Omental fat pad (tissue), 3 donors: ENCODE measurements at regions not wholly inside any gene's neighbourhood (a gene's known extent, or its start where the extent isn't known, plus 50 kb on each side); places are given as distances from the start of the nearest gene placed in this dataset.
"Not testable (repeated sequence)": the region's sequence is repeated elsewhere in the genome, so short reads cannot be mapped to it uniquely, and the experiment has no call there.

ENCODE experiments used
- ATAC-seq: fragments of 150-250 bp; one replicate; pipeline ENCODE4 v1.9.1; 2016; ENCODE audit warnings: mild to moderate bottlenecking, moderate library complexity; ENCODE audit not compliant: low FRiP score
- DNase-seq: peaks from one replicate; pipeline ENCODE4 v3.0.0-alpha.2; 2019; ENCODE audit warnings: low spot score
- CTCF ChIP-seq, 3 donors: fragments of 450-650 bp; IDR thresholded peaks; one replicate each; pipeline ENCODE4 v1.5.1; 2016 to 2017; ENCODE audit warnings: antibody characterized with exemption in 3 of 3, mild to moderate bottlenecking in 3 of 3, moderate library complexity in 2 of 3

- TF ChIP-seq CTCF (IDR thresholded peaks at IDR 0.05), result no peak
- ATAC-seq, result no peak
- no peak for DNase-seq
Measured at GRCh38 chr14:105907276-105907675, 380.9 kb downstream of the TMEM121 start.

DNA sequence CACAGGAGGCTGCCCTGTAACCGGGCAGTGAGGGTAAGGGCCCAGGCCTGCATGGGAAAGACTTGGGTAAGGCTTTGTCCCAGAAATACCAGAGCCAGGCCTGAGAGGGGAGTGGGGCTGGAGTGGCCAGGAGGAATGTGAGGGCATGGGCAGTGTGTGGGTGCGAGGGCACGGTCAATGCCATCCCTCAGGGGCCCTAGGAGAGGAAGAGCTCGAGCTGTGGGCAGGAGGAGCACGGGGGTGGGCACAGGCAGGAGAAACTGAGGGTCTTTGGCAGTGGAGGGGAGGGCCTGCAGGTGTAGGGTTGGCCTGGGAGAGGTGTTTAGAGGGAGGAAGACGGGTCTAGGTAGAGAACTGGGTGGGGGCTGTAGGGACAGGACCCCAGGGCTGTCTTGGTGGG, 381.6 kb downstream of the TMEM121 start:
- ATAC-seq, result no peak
- DNase-seq, result no peak
- no peak for TF ChIP-seq CTCF (IDR thresholded peaks at IDR 0.05)

GRCh38 chr14:105908481-105908911, 382.1 kb downstream of the TMEM121 start:
- ATAC-seq, result no peak
- TF ChIP-seq CTCF (IDR thresholded peaks at IDR 0.05), result no peak
- no peak for DNase-seq

GRCh38 chr14:105909046-105909827, 382.9 kb downstream of the TMEM121 start:
- DNase-seq (no peak), ATAC-seq (no peak)
- TF ChIP-seq CTCF (IDR thresholded peaks at IDR 0.05), result no peak

- ATAC-seq, DNase-seq: not testable (repeated sequence)
Measured at GRCh38 chr14:105909828-105910120, 383.4 kb downstream of the TMEM121 start.

GRCh38 chr14:105910426-105910825, 384.0 kb downstream of the TMEM121 start:
- no peak for ATAC-seq
- no peak for DNase-seq
- TF ChIP-seq CTCF (IDR thresholded peaks at IDR 0.05), result no peak

GRCh38 chr14:105911006-105911847, 384.8 kb downstream of the TMEM121 start:
- ATAC-seq (no peak), DNase-seq (no peak)
- no peak for TF ChIP-seq CTCF (IDR thresholded peaks at IDR 0.05)

GRCh38 chr14:105911848-105912292, 385.5 kb downstream of the TMEM121 start:
- not testable (repeated sequence) for ATAC-seq, DNase-seq
